Thyroid gland (tissue), 4 donors: ENCODE measurements at regions not wholly inside any gene's neighbourhood (a gene's known extent, or its start where the extent isn't known, plus 50 kb on each side); places are given as distances from the start of the nearest gene placed in this dataset.

Experiments used
- CTCF ChIP-seq, 6 experiments: fragments of 200-600 bp in 3 of 6; fragments of 450-650 bp in 3 of 6; sonication (generic) in 3 of 6; IDR thresholded peaks; one replicate each; pipeline ENCODE4 v1.5.1; 2016 to 2019; ENCODE audit warnings: antibody characterized with exemption in 6 of 6, mild to moderate bottlenecking in 2 of 6, inconsistent platforms in 1 of 6, moderate library complexity in 1 of 6
- POLR2A ChIP-seq, 2 donors: fragments of 450-650 bp; IDR thresholded peaks; one replicate each; pipeline ENCODE4 v1.6.1; 2017; ENCODE audit warnings: antibody characterized with exemption in 2 of 2, mild to moderate bottlenecking in 2 of 2, moderate library complexity in 1 of 2

DNA sequence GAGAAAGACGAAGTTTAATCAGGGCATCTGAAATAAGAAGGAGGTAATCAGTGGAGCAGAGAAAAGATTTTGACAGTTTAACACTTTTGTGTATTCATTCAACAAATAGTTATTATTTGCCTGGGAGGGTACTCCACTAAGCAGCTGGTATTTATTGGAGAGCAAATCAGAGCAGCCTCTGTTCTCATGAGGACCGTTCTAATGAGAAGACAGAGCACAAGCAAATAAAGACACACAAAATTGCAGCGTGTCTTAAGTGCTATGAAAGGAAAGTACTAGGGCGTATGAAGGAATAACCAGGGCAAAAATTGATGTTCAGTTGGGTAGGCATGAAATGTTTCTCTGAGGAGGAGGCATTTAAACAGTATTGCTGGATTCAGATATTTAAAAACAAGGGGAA, 302.9 kb upstream of the RARB start:
- TF ChIP-seq CTCF (IDR thresholded peaks at IDR 0.05) (no peak), POLR2A (IDR thresholded peaks at IDR 0.05) (no peak)
